HG03025 (cell line): ENCODE measurements at regions not wholly inside any gene's neighbourhood (a gene's known extent, or its start where the extent isn't known, plus 50 kb on each side); places are given as distances from the start of the nearest gene placed in this dataset.

ENCODE experiments used
- ATAC-seq: cut with Tn5 transposase; IDR thresholded peaks from one replicate; pipeline ENCODE4 v1.9.1; 2021; ENCODE audit warnings: mild to moderate bottlenecking, moderate library complexity; ENCODE audit not compliant: unreplicated experiment, low FRiP score

GRCh38 chr2:43024515-43025011 lies 201.8 kb downstream of the ZFP36L2 start:
- no peak for ATAC-seq

GRCh38 chr2:43023791-43024514 lies 202.5 kb downstream of the ZFP36L2 start:
- no peak for ATAC-seq

GRCh38 chr2:43022896-43023295 lies 203.5 kb downstream of the ZFP36L2 start:
- no peak for ATAC-seq

- ATAC-seq = no peak
These were observed 204.5 kb downstream of the ZFP36L2 start for GRCh38 chr2:43021791-43022509.

GRCh38 chr2:43020990-43021669 lies 205.3 kb downstream of the ZFP36L2 start:
- ATAC-seq = no peak

- no peak for ATAC-seq
These were observed 206.1 kb downstream of the ZFP36L2 start for GRCh38 chr2:43020296-43020695.

GRCh38 chr2:43019536-43020183 lies 206.7 kb downstream of the ZFP36L2 start:
- ATAC-seq = no peak

GRCh38 chr2:43019025-43019367 lies 207.4 kb downstream of the ZFP36L2 start:
- ATAC-seq = no peak

GRCh38 chr2:43018179-43019024 lies 208.0 kb downstream of the ZFP36L2 start:
- no peak for ATAC-seq

GRCh38 chr2:43013821-43014345 lies 212.5 kb downstream of the ZFP36L2 start:
- no peak for ATAC-seq

GRCh38 chr2:43012966-43013365 lies 213.4 kb downstream of the ZFP36L2 start:
- no peak for ATAC-seq

- no peak for ATAC-seq
These were observed 215.3 kb downstream of the ZFP36L2 start for GRCh38 chr2:43011158-43011491.

GRCh38 chr2:43010438-43011157 lies 215.8 kb downstream of the ZFP36L2 start:
- no peak for ATAC-seq

GRCh38 chr2:43009448-43009847 lies 217.0 kb downstream of the ZFP36L2 start:
- ATAC-seq = no peak

- ATAC-seq = no peak
These were observed 216.0 kb upstream of the HAAO start for GRCh38 chr2:43008388-43008787.

- no peak for ATAC-seq
These were observed 215.5 kb upstream of the HAAO start for GRCh38 chr2:43007901-43008300.

- no peak for ATAC-seq
These were observed 214.6 kb upstream of the HAAO start for GRCh38 chr2:43006834-43007543.

GRCh38 chr2:43005975-43006833 lies 213.8 kb upstream of the HAAO start:
- no peak for ATAC-seq
